Erythroblast (primary cell): ENCODE measurements at regions not wholly inside any gene's neighbourhood (a gene's known extent, or its start where the extent isn't known, plus 50 kb on each side); places are given as distances from the start of the nearest gene placed in this dataset.

Experiments
- GATA1 ChIP-seq: IDR thresholded peaks from 2 replicates; pipeline ENCODE4 v1.6.1; 2011; ENCODE audit warnings: low read depth, mild to moderate bottlenecking, control low read depth, low read length, moderate library complexity
- POLR2A ChIP-seq: IDR thresholded peaks from 2 replicates; pipeline ENCODE4 v1.6.1; 2011; ENCODE audit warnings: mild to moderate bottlenecking, low read length

- TF ChIP-seq POLR2A (no peak), GATA1 (no peak)
These were observed 763.7 kb upstream of the TMEM132C start for GRCh38 chr12:127503246-127503645.
